RWPE1 (cell line): ENCODE measurements at regions not wholly inside any gene's neighbourhood (a gene's known extent, or its start where the extent isn't known, plus 50 kb on each side); places are given as distances from the start of the nearest gene placed in this dataset.

ENCODE experiments used
- CTCF ChIA-PET: fragments of 350-600 bp; sonication (Branson Sonifier 250); formaldehyde crosslinking; extraction: SDS; loops from one replicate; lab custom pipeline; 2021; lab: Yijun Ruan, JAX
- POLR2A ChIA-PET: fragments of 400-600 bp; formaldehyde crosslinking; extraction: SDS; loops from one replicate; lab custom pipeline; 2020; ENCODE audit warnings: antibody characterized with exemption; ENCODE audit not compliant: low non-redundant PET; lab: Yijun Ruan, JAX
- DNase-seq: peaks from one replicate; pipeline ENCODE4 v3.0.0; 2012; ENCODE audit warnings: low spot score
- H3K27ac ChIP-seq: fragments of 450-650 bp; 2 replicates; pipeline ENCODE4 v1.5.1; 2017
- TF ChIP-seq, protein P1 (sequence below): fragments of 450-650 bp; conservative IDR thresholded peaks from 2 replicates; pipeline ENCODE4 v1.5.1; 2017; ENCODE audit warnings: low read depth, mild to moderate bottlenecking

DNA sequence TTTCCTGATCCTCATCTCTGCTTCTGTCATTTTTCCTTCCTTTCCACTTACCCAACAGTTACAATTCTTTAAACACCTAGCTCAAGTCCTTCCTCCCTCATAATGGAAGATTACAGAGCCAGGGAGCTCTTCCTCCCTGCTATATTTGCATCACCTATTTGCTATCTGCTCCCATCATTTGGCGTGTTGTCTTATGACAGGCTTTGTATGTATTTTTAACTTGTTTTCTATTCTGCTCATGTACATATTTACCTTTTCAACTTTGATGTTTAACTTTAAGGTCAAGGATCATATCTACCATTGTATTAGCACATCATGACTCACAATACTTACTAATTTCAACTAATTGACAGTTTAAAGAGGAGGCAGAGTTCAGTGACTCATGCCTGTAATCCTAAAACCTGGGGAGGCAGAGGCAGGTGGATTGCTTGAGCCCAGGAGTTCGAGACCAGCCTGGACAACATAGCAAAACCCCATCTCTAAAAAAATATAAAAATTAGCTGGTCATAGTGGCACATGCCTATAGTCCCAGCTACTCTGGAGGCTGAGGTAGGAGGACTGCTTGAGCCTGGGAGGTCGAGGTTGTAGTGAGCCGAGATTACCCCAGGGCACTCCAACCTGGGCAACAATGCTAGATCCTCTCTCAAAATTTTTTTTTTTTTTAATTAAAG lies 92.5 kb upstream of the FOXN2 start:
- POLR2A ChIA-PET: no interaction called here
- DNase-seq: peak; percentile 52
- CTCF ChIA-PET: interaction anchor here (0.6 kb wide), 1 partner anchor 86 kb away, joined by 3 read pairs; no protein-coding TSS in a partner anchor
- no peak overlapping the region for H3K27ac ChIP-seq
- TF ChIP-seq, protein P1, sequence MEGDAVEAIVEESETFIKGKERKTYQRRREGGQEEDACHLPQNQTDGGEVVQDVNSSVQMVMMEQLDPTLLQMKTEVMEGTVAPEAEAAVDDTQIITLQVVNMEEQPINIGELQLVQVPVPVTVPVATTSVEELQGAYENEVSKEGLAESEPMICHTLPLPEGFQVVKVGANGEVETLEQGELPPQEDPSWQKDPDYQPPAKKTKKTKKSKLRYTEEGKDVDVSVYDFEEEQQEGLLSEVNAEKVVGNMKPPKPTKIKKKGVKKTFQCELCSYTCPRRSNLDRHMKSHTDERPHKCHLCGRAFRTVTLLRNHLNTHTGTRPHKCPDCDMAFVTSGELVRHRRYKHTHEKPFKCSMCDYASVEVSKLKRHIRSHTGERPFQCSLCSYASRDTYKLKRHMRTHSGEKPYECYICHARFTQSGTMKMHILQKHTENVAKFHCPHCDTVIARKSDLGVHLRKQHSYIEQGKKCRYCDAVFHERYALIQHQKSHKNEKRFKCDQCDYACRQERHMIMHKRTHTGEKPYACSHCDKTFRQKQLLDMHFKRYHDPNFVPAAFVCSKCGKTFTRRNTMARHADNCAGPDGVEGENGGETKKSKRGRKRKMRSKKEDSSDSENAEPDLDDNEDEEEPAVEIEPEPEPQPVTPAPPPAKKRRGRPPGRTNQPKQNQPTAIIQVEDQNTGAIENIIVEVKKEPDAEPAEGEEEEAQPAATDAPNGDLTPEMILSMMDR: no peak

DNA sequence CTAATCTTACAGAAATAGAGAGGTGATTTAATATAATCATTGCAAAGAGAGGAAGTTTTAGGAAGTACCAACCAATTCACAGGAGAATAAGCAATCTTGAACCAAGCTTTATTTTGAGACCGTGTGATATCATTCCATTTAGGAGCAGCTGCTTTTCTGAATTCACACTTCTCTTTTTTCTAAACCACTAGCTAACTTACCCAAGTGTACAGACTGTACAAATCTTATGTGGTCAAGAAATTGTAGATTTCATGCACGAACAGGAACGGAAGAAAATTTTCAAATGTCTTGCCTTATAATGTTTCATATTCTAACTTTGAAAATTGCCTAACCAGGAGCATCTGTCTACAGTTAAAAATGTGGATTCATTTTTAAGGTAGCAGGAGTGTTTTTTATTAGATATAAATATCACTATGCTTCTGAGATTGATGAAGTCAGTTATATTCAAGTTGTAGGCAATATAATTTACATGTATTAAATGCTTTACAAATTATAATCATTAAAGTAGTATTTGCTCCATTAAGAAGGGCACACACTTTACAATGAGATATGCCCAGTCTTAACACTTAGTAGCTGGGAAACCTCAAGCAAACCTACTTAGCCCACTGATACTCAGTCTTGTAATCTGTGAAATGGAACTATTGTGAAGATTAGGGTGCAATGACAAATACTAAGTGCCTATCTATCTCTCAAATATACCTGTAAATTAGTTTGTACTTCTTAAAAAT lies 86.7 kb upstream of the FOXN2 start:
- DNase-seq: no peak
- TF ChIP-seq, protein P1: no peak
- ChIA-PET CTCF (interaction anchor here (0.7 kb wide), 1 partner anchor 308 kb away, joined by 8 read pairs; no protein-coding TSS in a partner anchor), POLR2A (no interaction called here)
- no peak overlapping the region for H3K27ac ChIP-seq

DNA sequence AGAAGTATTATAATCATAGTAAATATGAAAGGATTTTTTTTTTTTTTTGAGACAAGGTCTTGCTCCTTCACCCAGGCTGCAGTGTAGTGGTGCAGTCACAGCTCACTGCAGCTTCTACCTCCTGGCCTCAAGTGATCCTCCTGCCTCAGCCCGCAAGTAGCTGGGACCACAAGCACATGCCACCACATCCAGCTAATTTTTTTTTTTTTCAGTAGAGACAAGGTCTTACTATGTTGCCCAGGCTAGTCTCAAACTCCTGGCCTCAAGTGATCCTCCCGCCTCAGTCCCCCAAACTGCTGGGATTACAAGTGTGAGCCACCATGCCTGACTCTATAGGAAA lies 86.2 kb upstream of the FOXN2 start:
- no peak overlapping the region for H3K27ac ChIP-seq
- CTCF ChIA-PET: interaction anchor here (0.7 kb wide), 1 partner anchor 308 kb away, joined by 8 read pairs; no protein-coding TSS in a partner anchor
- no peak for DNase-seq
- TF ChIP-seq, protein P1: no peak
- POLR2A ChIA-PET: interaction anchor here (0.7 kb wide), 1 partner anchor 20 kb away, joined by 5 read pairs; no protein-coding TSS in a partner anchor

DNA sequence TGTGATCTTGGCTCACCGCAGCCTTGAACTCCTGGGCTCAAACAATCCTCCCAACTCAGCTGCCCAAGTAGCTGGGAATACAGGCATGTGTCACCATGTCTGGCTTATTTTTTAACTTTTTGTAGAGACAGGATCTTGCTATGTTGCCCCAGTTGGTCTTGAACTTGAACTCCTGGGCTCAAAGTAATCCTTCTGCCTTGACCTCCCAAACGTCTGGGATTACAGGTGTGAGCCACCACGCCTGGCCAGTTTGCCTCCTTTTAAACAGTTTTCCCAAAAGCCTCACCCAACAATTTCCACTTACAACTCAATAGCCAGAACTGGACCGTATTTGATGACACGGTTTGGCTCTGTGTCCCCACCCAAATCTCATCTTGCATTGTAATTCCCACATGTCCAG lies 85.4 kb upstream of the FOXN2 start:
- no peak for DNase-seq
- POLR2A ChIA-PET: no interaction called here
- H3K27ac ChIP-seq: no peak overlapping the region
- CTCF ChIA-PET: no interaction called here
- TF ChIP-seq, protein P1: no peak

DNA sequence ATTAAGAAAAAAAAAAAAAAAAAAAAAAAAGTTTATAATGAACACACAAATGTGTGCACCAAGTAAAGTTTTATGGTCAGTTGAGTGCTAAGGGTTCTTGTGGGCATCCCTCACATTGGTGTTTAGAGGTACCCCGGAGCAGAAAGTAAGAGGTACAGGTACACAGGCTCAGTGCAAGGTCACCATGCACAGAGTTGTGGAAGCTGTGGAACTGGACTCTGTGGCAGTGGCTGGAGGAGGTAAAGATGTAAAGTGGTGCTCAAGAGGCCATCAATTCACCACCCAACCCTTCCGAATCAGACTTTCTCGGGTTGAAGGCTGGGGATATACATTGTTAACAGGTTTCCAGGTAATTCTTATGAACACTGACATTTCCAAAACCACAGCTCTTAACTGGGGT lies 83.6 kb upstream of the FOXN2 start:
- no peak for DNase-seq
- CTCF ChIA-PET: no interaction called here
- no peak overlapping the region for H3K27ac ChIP-seq
- POLR2A ChIA-PET: no interaction called here
- TF ChIP-seq, protein P1: no peak

DNA sequence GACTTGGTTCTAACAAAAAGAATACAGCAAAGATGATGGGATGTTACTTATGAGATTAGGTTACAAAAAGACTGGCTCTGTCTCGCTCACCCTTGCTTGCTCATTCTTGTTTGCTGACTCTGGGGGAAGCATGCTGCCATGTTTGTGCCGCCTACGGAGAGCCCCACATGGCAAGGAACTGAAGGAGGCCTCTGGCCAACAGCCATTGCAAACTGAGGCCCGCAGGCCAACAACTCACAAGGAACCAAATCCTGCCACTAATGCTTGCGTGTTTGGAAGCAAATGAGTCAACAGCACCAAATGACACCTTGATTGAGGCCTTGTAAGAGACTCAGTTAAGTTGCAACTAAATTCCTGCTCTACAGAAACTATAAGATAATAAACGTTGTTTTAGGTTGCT lies 82.1 kb upstream of the FOXN2 start:
- H3K27ac ChIP-seq: no peak overlapping the region
- no peak for DNase-seq
- ChIA-PET CTCF (no interaction called here), POLR2A (no interaction called here)
- TF ChIP-seq, protein P1: no peak
